ENCODE measurements at regions not wholly inside any gene's neighbourhood (a gene's known extent, or its start where the extent isn't known, plus 50 kb on each side); places are given as distances from the start of the nearest gene placed in this dataset.

DNA sequence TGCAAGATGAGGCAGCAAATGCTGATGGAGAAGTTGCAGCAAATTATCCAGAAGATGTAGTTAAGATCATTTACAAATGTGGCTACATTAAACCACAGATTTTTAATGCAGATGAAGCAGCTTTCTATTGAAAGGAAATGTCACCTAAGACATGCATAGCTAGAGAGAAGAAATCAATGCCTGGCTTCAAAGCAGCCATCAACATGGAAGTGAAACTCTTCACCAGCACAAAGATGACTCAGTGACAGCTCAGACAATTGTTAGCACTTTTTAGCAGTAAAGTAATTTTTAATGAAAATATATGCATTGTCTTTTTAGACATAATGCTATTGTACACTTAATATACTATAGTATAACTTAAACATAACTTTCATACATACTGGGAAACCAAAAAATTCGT lies 71.4 kb downstream of the FANCF start:
- Histone ChIP-seq H3K4me2 (ENCODE audit: low read length) (no peak overlapping the region), H2AFZ (ENCODE audit: low read depth, low read length) (no peak overlapping the region), H3K27ac (ENCODE audit: low read length) (no peak overlapping the region), H3K27me3 (ENCODE audit: insufficient read depth, low read depth, low read length) (no peaks in the 10 kb centered on the region), H3K79me2 (replicated peaks; ENCODE audit: insufficient read depth, low read length) (no peaks in the 10 kb centered on the region), H4K20me1 (ENCODE audit: insufficient read depth) (no peaks in the 10 kb centered on the region), H3F3A (ENCODE audit: insufficient read depth, low read length, poor library complexity, severe bottlenecking) (no peaks in the 10 kb centered on the region), H3K36me3 (ENCODE audit: insufficient read depth, low read length) (no peaks in the 10 kb centered on the region), H3K9me2 (ENCODE audit: insufficient read depth, low read length) (no peaks in the 10 kb centered on the region), H3K9me3 (ENCODE audit: low read length) (no peaks in the 10 kb centered on the region), H3K9ac (ENCODE audit: low read length) (no peak overlapping the region), H3K4me3 (ENCODE audit: low read length) (no peak overlapping the region)
- TF ChIP-seq TAF1 (IDR thresholded peaks at IDR 0.05; ENCODE audit: low read depth): no peak
- TF ChIP-seq POLR2AphosphoS5 (IDR thresholded peaks at IDR 0.05): no peak
- no peak for TF ChIP-seq EZH2 (IDR thresholded peaks at IDR 0.05; ENCODE audit: borderline replicate concordance, insufficient read depth, low read length, poor library complexity, severe bottlenecking)
- no peak for TF ChIP-seq SMC3 (conservative IDR thresholded peaks at IDR 0.05; ENCODE audit: poor library complexity)
- TF ChIP-seq, protein P1, sequence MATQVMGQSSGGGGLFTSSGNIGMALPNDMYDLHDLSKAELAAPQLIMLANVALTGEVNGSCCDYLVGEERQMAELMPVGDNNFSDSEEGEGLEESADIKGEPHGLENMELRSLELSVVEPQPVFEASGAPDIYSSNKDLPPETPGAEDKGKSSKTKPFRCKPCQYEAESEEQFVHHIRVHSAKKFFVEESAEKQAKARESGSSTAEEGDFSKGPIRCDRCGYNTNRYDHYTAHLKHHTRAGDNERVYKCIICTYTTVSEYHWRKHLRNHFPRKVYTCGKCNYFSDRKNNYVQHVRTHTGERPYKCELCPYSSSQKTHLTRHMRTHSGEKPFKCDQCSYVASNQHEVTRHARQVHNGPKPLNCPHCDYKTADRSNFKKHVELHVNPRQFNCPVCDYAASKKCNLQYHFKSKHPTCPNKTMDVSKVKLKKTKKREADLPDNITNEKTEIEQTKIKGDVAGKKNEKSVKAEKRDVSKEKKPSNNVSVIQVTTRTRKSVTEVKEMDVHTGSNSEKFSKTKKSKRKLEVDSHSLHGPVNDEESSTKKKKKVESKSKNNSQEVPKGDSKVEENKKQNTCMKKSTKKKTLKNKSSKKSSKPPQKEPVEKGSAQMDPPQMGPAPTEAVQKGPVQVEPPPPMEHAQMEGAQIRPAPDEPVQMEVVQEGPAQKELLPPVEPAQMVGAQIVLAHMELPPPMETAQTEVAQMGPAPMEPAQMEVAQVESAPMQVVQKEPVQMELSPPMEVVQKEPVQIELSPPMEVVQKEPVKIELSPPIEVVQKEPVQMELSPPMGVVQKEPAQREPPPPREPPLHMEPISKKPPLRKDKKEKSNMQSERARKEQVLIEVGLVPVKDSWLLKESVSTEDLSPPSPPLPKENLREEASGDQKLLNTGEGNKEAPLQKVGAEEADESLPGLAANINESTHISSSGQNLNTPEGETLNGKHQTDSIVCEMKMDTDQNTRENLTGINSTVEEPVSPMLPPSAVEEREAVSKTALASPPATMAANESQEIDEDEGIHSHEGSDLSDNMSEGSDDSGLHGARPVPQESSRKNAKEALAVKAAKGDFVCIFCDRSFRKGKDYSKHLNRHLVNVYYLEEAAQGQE (IDR thresholded peaks at IDR 0.05; ENCODE audit: borderline replicate concordance): no peak
- no peak for TF ChIP-seq RAD21 (conservative IDR thresholded peaks at IDR 0.05)
- TF ChIP-seq EP300 (conservative IDR thresholded peaks at IDR 0.05; ENCODE audit: poor library complexity, severe bottlenecking): no peak
- TF ChIP-seq MXI1 (conservative IDR thresholded peaks at IDR 0.05; ENCODE audit: poor library complexity, severe bottlenecking): no peak
- TF ChIP-seq, protein P2, sequence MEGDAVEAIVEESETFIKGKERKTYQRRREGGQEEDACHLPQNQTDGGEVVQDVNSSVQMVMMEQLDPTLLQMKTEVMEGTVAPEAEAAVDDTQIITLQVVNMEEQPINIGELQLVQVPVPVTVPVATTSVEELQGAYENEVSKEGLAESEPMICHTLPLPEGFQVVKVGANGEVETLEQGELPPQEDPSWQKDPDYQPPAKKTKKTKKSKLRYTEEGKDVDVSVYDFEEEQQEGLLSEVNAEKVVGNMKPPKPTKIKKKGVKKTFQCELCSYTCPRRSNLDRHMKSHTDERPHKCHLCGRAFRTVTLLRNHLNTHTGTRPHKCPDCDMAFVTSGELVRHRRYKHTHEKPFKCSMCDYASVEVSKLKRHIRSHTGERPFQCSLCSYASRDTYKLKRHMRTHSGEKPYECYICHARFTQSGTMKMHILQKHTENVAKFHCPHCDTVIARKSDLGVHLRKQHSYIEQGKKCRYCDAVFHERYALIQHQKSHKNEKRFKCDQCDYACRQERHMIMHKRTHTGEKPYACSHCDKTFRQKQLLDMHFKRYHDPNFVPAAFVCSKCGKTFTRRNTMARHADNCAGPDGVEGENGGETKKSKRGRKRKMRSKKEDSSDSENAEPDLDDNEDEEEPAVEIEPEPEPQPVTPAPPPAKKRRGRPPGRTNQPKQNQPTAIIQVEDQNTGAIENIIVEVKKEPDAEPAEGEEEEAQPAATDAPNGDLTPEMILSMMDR (IDR thresholded peaks at IDR 0.05; ENCODE audit: poor library complexity, severe bottlenecking): no peak

DNA sequence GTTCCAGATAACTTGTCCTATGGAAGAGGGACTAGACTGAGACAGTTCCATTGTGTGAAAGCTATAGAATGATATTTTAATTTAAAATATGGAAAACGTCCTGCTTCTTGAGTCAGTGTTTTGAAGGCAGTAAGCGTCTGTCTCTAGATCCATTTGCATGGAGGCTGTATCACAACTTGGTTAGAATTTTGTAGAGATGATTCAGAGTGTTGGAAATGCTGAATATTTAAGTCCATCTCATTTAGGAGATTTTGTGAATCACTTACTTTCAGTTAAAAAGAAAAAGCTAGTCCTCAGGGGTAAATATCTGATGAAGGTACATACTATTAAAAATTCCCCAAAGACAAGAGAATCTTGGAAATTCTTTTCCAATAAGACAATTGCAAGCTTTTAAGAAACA lies 72.7 kb downstream of the FANCF start:
- Histone ChIP-seq H4K20me1 (ENCODE audit: insufficient read depth) (no peaks in the 10 kb centered on the region), H3K36me3 (ENCODE audit: insufficient read depth, low read length) (no peaks in the 10 kb centered on the region), H3K9me3 (ENCODE audit: low read length) (no peaks in the 10 kb centered on the region), H3K9ac (ENCODE audit: low read length) (no peak overlapping the region), H3F3A (ENCODE audit: insufficient read depth, low read length, poor library complexity, severe bottlenecking) (no peaks in the 10 kb centered on the region), H3K4me2 (ENCODE audit: low read length) (no peak overlapping the region), H3K4me3 (ENCODE audit: low read length) (no peak overlapping the region), H3K27me3 (ENCODE audit: insufficient read depth, low read depth, low read length) (no peaks in the 10 kb centered on the region), H3K27ac (ENCODE audit: low read length) (no peak overlapping the region), H3K9me2 (ENCODE audit: insufficient read depth, low read length) (no peaks in the 10 kb centered on the region), H2AFZ (ENCODE audit: low read depth, low read length) (no peak overlapping the region), H3K79me2 (replicated peaks; ENCODE audit: insufficient read depth, low read length) (no peaks in the 10 kb centered on the region)
- TF ChIP-seq MXI1 (conservative IDR thresholded peaks at IDR 0.05; ENCODE audit: poor library complexity, severe bottlenecking) (no peak), EP300 (conservative IDR thresholded peaks at IDR 0.05; ENCODE audit: poor library complexity, severe bottlenecking) (no peak), TAF1 (IDR thresholded peaks at IDR 0.05; ENCODE audit: low read depth) (no peak), POLR2AphosphoS5 (IDR thresholded peaks at IDR 0.05) (no peak), RAD21 (conservative IDR thresholded peaks at IDR 0.05) (no peak)
- TF ChIP-seq, protein P2 (IDR thresholded peaks at IDR 0.05; ENCODE audit: poor library complexity, severe bottlenecking): no peak
- TF ChIP-seq, protein P1 (IDR thresholded peaks at IDR 0.05; ENCODE audit: borderline replicate concordance): no peak

Data from neural cell (in vitro differentiated cells).